Epithelial cell of proximal tubule (primary cell): ENCODE measurements at regions not wholly inside any gene's neighbourhood (a gene's known extent, or its start where the extent isn't known, plus 50 kb on each side); places are given as distances from the start of the nearest gene placed in this dataset.
"Not testable (repeated sequence)": the region's sequence is repeated elsewhere in the genome, so short reads cannot be mapped to it uniquely, and the experiment has no call there.

Source experiments
- DNase-seq: peaks from one replicate; pipeline ENCODE4 v3.0.0-alpha.2; 2011; ENCODE audit warnings: low read depth
- H3K4me3 ChIP-seq: 2 replicates; pipeline ENCODE4 v1.5.1; 2011; ENCODE audit warnings: low read depth, mild to moderate bottlenecking, low read length
- TF ChIP-seq, protein P1 (sequence below): conservative IDR thresholded peaks from 2 replicates; pipeline ENCODE4 v1.5.1; 2012; ENCODE audit warnings: low read depth, mild to moderate bottlenecking, low read length

DNA sequence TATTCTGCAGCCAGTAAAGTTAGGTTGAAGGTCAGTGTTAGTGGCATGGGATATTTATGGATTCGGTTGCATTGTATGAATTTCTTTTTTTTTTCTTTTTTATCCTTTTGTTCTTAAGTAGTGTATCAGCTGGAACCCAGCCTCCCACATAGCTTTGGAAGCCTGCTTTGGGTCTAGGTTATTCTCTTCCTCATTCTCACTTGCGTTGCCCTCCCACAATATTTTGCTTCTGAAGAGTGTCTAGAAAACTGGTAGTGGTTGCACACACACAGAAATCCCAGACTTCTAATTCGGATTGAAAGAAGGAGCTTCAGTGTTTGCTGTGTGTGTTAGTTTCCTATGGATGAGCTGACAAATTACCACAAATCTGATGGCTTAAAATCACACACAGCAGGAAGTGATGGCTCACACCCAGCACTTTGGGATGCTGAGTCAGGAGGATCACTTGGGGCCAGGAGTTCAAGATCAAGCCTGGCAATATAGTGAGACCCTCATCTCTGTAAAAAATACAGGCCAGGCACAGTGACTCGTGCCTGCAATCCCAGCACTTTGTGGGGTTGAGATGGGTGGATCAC is 104.8 kb downstream of the ARL4C start:
- DNase-seq = no peak
- TF ChIP-seq, protein P1, sequence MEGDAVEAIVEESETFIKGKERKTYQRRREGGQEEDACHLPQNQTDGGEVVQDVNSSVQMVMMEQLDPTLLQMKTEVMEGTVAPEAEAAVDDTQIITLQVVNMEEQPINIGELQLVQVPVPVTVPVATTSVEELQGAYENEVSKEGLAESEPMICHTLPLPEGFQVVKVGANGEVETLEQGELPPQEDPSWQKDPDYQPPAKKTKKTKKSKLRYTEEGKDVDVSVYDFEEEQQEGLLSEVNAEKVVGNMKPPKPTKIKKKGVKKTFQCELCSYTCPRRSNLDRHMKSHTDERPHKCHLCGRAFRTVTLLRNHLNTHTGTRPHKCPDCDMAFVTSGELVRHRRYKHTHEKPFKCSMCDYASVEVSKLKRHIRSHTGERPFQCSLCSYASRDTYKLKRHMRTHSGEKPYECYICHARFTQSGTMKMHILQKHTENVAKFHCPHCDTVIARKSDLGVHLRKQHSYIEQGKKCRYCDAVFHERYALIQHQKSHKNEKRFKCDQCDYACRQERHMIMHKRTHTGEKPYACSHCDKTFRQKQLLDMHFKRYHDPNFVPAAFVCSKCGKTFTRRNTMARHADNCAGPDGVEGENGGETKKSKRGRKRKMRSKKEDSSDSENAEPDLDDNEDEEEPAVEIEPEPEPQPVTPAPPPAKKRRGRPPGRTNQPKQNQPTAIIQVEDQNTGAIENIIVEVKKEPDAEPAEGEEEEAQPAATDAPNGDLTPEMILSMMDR = no peak
- H3K4me3 ChIP-seq = no peak overlapping the region

DNA sequence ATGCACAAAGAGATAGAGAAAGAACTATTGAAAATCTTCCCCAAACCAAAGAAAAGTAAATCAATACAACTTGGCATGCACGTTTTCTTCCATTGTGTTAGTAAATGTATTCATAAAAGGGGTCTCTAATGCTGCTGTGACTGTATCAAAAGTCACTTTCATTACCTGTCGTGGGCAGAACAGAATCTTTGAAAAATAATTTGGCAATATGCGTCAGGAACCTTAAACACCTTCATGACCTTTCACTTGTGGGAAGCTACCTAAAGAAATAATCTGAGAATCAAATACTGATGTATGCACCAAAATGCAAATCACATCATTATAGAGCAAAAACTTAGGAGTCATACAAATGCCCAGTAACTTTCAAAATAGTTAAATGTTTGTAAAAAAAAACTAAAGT is 105.3 kb downstream of the ARL4C start:
- TF ChIP-seq, protein P1 = no peak
- no peak for DNase-seq

DNA sequence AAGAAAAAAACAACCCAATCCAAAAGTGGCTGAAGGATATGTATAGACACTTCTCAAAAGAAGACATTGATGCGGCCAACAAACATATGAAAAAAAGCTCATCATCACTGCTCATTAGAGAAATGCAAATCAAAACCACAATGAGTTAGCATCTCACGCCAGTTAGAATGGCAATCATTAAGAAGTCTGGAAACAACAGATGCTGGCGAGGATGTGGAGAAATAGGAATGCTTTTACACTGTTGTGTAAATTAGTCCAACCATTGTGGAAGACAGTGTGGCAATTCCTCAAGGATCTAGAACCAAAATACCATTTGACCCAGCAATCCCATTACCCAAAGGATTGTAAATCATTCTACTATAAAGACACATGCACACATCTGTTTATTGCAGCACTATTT is 107.2 kb downstream of the ARL4C start:
- not testable (repeated sequence) for H3K4me3 ChIP-seq, DNase-seq

More for the DNA sequence above, 105.3 kb downstream of the ARL4C start:
- no peak overlapping the region for H3K4me3 ChIP-seq

DNA sequence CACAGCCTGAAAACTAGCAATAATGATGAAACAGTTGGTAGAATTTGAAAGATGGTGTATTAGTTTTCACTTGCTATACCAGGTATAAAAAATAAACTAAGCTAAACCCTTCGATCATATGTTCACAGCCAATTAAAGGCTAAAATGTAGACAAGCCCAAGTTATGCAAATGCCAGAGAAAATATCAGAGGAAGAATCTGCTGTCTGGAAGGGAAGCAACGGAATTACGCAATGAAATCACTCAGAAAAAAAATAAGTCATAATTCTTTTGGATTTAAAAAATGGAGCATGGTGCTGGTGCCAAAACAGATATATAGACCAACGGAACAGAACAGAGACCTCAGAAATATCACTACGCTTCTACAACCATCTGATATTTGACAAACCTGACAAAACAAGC is 108.3 kb downstream of the ARL4C start:
- DNase-seq = no peak
- TF ChIP-seq, protein P1 = no peak
- no peak overlapping the region for H3K4me3 ChIP-seq

DNA sequence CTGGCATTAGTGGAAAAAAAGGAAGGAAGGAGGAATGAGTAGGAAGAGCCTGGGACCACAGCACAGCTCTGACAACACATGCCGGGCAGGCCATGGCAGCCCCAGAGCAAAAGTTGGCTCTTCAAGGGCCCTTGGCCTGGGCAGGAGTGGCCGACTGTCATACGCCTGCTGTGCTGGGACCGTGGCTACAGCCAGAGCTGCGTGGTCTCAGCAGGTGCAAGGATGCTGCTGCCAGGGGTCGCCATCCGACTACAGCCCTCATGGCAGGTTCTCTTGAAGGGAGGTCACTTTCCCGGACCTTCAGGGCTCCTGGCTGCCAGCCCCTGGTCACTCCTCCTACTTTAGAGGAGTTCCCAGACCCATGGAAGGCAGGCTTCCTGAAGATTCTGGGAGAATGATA is 109.9 kb downstream of the ARL4C start:
- TF ChIP-seq, protein P1 = no peak
- no peak for DNase-seq
- no peak overlapping the region for H3K4me3 ChIP-seq

DNA sequence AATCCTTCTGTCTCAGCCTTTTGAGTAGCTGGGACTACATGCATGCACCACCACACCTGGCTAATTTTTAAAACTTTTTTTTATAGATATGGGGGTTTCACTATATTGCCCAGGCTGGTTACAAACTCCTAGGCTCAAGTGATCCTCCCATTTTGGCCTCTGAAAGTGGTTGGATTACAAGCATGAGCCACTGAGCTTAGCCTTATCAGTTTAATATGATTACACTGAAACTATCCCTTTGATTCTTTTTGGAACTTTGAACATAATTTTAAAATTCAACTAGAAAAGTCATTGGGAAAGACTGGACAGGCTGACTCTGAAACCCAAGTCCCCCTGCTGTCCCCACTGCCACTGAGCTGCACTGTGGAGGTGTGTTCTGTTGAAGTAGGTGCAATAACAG is 114.8 kb downstream of the ARL4C start:
- no peak overlapping the region for H3K4me3 ChIP-seq
- TF ChIP-seq, protein P1 = no peak
- DNase-seq = no peak

DNA sequence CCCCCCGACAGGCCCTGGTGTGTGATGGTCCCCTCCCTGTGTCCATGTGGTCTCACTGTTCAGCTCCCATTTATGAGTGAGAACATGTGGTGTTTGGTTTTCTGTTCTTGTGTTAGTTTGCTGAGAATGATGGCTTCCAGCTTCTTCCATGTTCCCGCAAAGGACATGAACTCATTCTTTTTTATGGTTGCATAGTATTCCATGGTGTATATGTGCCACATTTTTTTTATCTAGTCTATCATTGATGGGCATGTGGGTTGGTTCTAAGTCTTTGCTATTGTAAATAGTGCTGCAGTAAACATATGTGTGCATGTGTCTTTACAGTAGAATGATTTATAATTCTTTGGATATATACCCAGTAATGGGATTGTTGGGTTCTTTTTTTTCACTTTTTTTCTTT is 117.9 kb downstream of the ARL4C start:
- not testable (repeated sequence) for DNase-seq, H3K4me3 ChIP-seq

DNA sequence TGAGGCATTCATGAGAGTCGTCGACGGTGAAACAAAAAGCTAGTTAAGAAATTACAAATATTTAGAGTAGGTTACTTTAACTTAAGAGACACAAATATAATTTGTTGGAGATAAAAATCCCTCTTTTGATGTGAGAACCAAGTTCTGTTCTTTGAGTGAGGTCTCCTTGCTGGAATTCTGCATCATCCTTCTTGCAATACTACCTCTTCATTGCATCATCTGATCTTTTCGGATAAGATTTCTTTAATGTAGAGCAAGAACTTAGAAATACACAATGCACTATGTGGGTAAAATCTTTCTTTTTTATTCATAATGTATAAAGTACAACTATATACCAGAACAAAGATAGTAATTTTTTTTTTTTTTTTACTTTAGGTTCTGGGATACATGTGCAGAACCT is 118.4 kb downstream of the ARL4C start:
- no peak for DNase-seq
- no peak overlapping the region for H3K4me3 ChIP-seq
- TF ChIP-seq, protein P1 = no peak
